ENCODE measurements at regions not wholly inside any gene's neighbourhood (a gene's known extent, or its start where the extent isn't known, plus 50 kb on each side); places are given as distances from the start of the nearest gene placed in this dataset.

GRCh38 chr14:35229792-35230089 is 62.4 kb upstream of the PSMA6 start:
- no peak for TF ChIP-seq SIN3A (IDR thresholded peaks at IDR 0.05; ENCODE audit: borderline replicate concordance, low read depth, low read length)
- no peak for TF ChIP-seq CTCF (IDR thresholded peaks at IDR 0.05)
- no peak for TF ChIP-seq EZH2phosphoT487 (IDR thresholded peaks at IDR 0.05; ENCODE audit: borderline replicate concordance, low read depth)
- TF ChIP-seq CHD2 (IDR thresholded peaks at IDR 0.05; ENCODE audit: low read length, partially characterized antibody): no peak
- TF ChIP-seq RXRA (IDR thresholded peaks at IDR 0.05; ENCODE audit: borderline replicate concordance, low read depth): no peak
